GM19438 (cell line): ENCODE measurements at regions not wholly inside any gene's neighbourhood (a gene's known extent, or its start where the extent isn't known, plus 50 kb on each side); places are given as distances from the start of the nearest gene placed in this dataset.
"Not testable (repeated sequence)": the region's sequence is repeated elsewhere in the genome, so short reads cannot be mapped to it uniquely, and the experiment has no call there.

ENCODE experiments used
- ATAC-seq: cut with Tn5 transposase; IDR thresholded peaks from one replicate; pipeline ENCODE4 v1.9.1; 2021; ENCODE audit warnings: low read depth; ENCODE audit not compliant: unreplicated experiment

- no peak for ATAC-seq
Measured at GRCh38 chr2:42979870-42980763, 187.7 kb upstream of the HAAO start.

GRCh38 chr2:42979416-42979869, 187.1 kb upstream of the HAAO start:
- ATAC-seq = no peak

GRCh38 chr2:42978887-42979415, 186.6 kb upstream of the HAAO start:
- no peak for ATAC-seq

GRCh38 chr2:42978175-42978886, 185.9 kb upstream of the HAAO start:
- no peak for ATAC-seq

- ATAC-seq = no peak
Measured at GRCh38 chr2:42977270-42978174, 185.1 kb upstream of the HAAO start.

- no peak for ATAC-seq
Measured at GRCh38 chr2:42976351-42976750, 184.0 kb upstream of the HAAO start.

- no peak for ATAC-seq
Measured at GRCh38 chr2:42974721-42975717, 182.6 kb upstream of the HAAO start.

- no peak for ATAC-seq
Measured at GRCh38 chr2:42974169-42974720, 181.9 kb upstream of the HAAO start.

- ATAC-seq = no peak
Measured at GRCh38 chr2:42973726-42974125, 181.3 kb upstream of the HAAO start.

- not testable (repeated sequence) for ATAC-seq
Measured at GRCh38 chr2:42972933-42973516, 180.6 kb upstream of the HAAO start.

- no peak for ATAC-seq
Measured at GRCh38 chr2:42971947-42972736, 179.8 kb upstream of the HAAO start.

GRCh38 chr2:42971381-42971780, 179.0 kb upstream of the HAAO start:
- no peak for ATAC-seq

- ATAC-seq = no peak
Measured at GRCh38 chr2:42970151-42970550, 177.8 kb upstream of the HAAO start.

GRCh38 chr2:42969231-42970150, 177.1 kb upstream of the HAAO start:
- ATAC-seq = no peak

- no peak for ATAC-seq
Measured at GRCh38 chr2:42967959-42968674, 175.7 kb upstream of the HAAO start.

- ATAC-seq = no peak
Measured at GRCh38 chr2:42965910-42966309, 173.5 kb upstream of the HAAO start.
